ENCODE measurements at regions not wholly inside any gene's neighbourhood (a gene's known extent, or its start where the extent isn't known, plus 50 kb on each side); places are given as distances from the start of the nearest gene placed in this dataset.

GRCh38 chr10:44702531-44702930 lies 208.6 kb upstream of the TMEM72 start:
- no peak for TF ChIP-seq GLIS3 (CRISPR knock-in tag; IDR thresholded peaks at IDR 0.05)
- no peak for TF ChIP-seq ZFP30 (CRISPR knock-in tag; IDR thresholded peaks at IDR 0.05)
- no peak for TF ChIP-seq CSRNP3 (CRISPR knock-in tag; IDR thresholded peaks at IDR 0.05)
- TF ChIP-seq CSDC2 (CRISPR knock-in tag; IDR thresholded peaks at IDR 0.05), result no peak
- TF ChIP-seq CREB5 (CRISPR knock-in tag; IDR thresholded peaks at IDR 0.05; ENCODE audit: low read depth), result no peak
- TF ChIP-seq PATZ1 (CRISPR knock-in tag; IDR thresholded peaks at IDR 0.05; ENCODE audit: borderline replicate concordance), result no peak
- TF ChIP-seq POU6F1 (CRISPR knock-in tag; IDR thresholded peaks at IDR 0.05; ENCODE audit: borderline replicate concordance, low read depth), result no peak
- no peak for TF ChIP-seq ESRRG (CRISPR knock-in tag; IDR thresholded peaks at IDR 0.05)
- TF ChIP-seq RARB (CRISPR knock-in tag; IDR thresholded peaks at IDR 0.05), result no peak
- no peak for TF ChIP-seq ARNTL (CRISPR knock-in tag; IDR thresholded peaks at IDR 0.05; ENCODE audit: borderline replicate concordance, low read depth)
- no peak for TF ChIP-seq ZNF565 (CRISPR knock-in tag; conservative IDR thresholded peaks at IDR 0.05; ENCODE audit: low read depth)
- no peak for TF ChIP-seq TCF4 (CRISPR knock-in tag; IDR thresholded peaks at IDR 0.05; ENCODE audit: borderline replicate concordance)
- no peak for TF ChIP-seq PPARA (CRISPR knock-in tag; IDR thresholded peaks at IDR 0.05; ENCODE audit: borderline replicate concordance)
- TF ChIP-seq SNAI2 (CRISPR knock-in tag; IDR thresholded peaks at IDR 0.05), result no peak
- no peak for TF ChIP-seq TSHZ2 (CRISPR knock-in tag; IDR thresholded peaks at IDR 0.05)

GRCh38 chr10:44703241-44704155 lies 207.6 kb upstream of the TMEM72 start:
- no peak for TF ChIP-seq OSR1 (CRISPR knock-in tag; IDR thresholded peaks at IDR 0.05)
- TF ChIP-seq CREB5 (CRISPR knock-in tag; IDR thresholded peaks at IDR 0.05; ENCODE audit: low read depth), result no peak
- TF ChIP-seq ZC3H10 (CRISPR knock-in tag; IDR thresholded peaks at IDR 0.05), result no peak
- no peak for TF ChIP-seq ZFP3 (CRISPR knock-in tag; IDR thresholded peaks at IDR 0.05)
- TF ChIP-seq CSRNP3 (CRISPR knock-in tag; IDR thresholded peaks at IDR 0.05), result no peak
- no peak for TF ChIP-seq ZNF70 (CRISPR knock-in tag; IDR thresholded peaks at IDR 0.05)
- TF ChIP-seq SNAI2 (CRISPR knock-in tag; IDR thresholded peaks at IDR 0.05), result no peak

More at GRCh38 chr10:44702531-44702930, 208.6 kb upstream of the TMEM72 start:
- no peak for ATAC-seq

More at GRCh38 chr10:44703241-44704155, 207.6 kb upstream of the TMEM72 start:
- no peak for ATAC-seq

All from SK-N-SH treated with all-trans-retinoic acid at 6 μM for 48 hours (cell line).